NCI-H2171 (cell line): ENCODE measurements at regions not wholly inside any gene's neighbourhood (a gene's known extent, or its start where the extent isn't known, plus 50 kb on each side); places are given as distances from the start of the nearest gene placed in this dataset.

Experiments
- DNase-seq: peaks from one replicate; lab custom pipeline; 2025; lab: John Stamatoyannopoulos, UW

DNA sequence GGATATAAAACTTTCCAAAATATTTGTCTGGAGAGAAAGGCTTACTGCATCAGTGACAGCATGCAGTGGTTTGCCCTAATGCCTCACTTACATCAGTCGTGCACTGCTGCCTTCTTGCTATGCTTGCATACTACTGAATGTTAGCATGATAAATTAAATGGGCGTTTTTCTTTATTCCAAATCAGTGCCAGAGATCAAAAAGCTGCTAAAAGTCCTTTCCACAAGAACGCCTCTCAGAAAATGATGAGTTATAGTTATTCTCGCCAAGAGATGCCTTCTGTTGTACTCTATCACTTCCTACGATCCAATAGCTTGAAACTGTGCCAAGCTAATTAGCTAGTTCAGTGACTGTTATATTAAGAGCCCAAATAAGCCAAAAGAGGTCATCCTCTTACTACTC, 345.8 kb upstream of the ROBO2 start:
- peak; percentile 53 for DNase-seq

DNA sequence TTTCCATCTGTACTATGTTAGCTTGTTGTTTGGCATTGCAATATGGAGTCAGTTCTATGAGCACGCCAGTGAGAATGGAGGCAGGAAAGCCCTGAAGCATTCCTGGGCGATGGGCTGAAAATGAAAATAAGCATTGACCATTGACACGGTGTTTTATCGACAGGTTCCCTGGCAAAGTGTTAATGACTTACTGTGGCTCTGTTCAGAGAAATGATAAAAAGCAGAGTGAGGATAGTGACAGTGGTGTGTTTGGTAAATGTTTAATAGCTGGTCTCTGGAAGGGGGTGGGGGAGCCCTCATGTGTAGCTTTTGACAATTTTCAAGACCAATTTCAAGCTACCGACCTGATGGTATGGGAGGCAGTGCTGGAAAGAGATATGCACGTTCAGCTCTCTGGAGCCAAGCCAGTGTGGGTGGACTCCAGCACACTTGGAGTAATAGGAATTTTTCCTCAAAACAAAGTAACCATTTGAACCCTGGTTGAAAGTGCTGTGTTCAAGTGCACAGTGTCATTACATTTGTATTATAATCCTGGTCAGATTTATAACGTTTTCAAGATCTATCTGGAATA, 341.7 kb upstream of the ROBO2 start:
- no peak for DNase-seq

DNA sequence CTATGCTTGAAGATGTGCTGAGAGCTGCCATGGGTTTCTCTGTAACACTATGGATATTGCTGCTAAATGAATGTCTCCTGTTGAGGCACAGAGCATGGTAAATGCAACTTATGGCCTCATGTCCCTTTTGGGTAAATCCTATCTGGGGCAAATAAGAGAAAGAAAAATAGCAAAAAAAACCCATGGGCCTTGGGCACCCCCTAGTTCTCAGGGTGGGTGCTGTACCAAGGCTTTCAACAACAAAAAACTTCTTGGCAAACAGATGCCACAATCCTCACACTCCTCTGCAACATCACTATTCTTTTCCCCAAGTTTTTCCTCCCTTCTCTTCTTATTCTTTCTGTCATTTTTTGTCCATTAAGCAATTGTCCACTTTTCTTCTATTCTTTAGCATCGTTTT, 340.1 kb upstream of the ROBO2 start:
- DNase-seq: no peak

DNA sequence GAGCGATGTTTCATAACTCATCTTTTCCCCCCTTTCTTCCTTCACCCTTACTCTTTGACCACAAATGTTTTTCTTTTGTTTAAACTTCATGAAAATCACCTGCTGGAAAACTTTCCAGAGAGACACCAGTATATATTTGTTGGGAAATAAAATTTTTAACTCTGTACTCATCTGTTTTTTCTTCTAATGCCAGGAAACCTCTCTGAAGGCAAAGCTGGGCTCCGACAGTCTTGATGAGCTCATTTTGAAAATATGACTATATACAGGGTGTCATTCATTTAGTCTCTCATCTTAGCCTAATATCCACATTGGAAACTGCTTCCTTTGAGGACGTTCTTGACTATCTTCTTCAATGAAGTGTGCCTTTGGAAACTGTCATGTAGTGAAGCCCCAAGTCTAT, 339.6 kb upstream of the ROBO2 start:
- DNase-seq: no peak

DNA sequence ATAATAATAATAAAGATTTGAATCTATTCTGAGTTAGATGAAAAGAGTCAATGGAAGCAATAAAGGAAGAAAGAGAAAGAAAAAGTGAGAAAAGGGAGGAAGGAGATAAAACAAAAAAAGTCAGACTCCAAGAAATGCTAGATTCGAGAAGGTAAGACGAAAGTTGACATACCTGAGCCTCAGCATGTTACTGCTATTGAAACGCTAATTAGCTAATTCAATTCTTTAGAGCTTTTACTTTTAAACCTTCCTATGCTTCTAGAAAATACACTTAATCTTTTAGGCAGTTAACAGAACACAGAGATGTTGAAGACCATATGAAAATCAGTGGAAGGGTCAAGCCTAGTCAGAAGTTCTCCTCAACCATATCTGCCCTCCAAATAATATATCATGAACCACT, 337.2 kb upstream of the ROBO2 start:
- DNase-seq: no peak

DNA sequence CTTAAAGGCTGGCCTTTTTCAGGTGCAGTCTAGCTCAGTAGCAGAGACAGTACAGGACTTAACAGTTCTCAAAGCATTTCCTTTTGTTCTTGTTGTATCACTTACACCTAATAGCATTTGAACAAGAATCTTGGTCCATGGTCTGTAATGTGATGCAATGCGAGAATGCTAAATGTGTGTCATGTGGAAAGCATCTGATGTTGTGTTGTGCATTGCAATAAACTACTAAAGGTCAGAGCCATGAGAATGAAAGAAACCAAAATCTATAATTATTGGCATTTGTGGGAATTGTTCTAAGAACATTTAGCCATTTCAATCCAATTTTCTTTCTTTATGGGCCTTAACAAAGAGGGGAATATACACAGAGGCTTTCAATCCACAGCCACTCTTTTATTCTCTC, 324.5 kb upstream of the ROBO2 start:
- no peak for DNase-seq

DNA sequence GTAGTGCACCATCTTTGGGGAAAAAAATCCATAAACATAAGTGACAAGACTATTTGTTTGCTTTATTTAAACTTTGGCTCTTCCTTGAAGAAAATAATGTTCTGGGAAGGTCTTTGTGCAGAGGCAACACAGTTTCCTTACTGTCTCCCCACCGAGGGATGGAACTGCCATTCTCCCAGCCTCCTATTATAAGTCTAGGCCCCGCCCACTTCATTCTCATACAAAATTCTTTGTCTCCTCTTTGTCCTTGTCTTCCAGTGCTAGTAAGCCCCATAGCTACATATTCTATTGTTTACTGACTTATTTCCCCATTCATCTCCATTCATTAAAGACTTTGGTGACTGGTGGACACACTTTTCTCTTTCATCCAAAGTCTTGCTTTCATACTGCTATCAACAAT, 316.5 kb upstream of the ROBO2 start:
- no peak for DNase-seq

DNA sequence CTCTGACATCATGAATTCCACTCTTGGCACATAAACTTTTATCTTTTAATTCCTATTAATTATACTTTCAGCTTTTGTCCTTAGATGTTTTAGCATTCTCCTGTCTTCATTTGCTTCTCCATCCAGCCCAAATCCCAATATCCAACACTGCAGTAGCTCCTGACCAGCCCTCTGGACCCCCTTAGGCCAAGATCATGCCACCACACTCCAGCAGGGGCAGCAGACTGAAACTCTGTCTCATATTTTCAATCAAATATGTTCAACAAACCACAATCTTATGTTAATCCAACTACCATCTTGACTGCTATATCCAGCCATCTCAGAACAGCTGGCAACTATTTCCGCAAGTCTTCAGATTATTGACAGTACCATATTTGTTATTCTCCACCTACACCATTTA, 315.8 kb upstream of the ROBO2 start:
- no peak for DNase-seq

DNA sequence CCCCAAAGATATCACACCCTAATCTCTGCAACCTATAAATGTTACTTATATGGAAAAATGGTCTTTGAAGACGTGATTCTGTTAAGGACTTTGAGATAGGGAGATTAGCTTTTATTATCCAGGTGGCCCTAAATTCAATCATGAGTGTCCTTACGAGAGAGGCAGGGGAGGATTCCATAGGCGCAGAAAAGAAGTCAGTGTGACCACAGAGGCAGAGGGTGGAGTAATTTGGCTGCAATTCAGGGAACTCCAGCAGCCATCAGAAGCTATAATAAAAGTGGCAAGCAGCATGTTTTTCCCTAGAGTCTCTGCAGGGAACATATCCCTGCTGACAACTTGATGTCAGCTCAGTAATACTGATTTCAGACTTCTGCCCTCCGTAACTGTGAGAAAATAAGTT, 315.2 kb upstream of the ROBO2 start:
- DNase-seq: no peak

DNA sequence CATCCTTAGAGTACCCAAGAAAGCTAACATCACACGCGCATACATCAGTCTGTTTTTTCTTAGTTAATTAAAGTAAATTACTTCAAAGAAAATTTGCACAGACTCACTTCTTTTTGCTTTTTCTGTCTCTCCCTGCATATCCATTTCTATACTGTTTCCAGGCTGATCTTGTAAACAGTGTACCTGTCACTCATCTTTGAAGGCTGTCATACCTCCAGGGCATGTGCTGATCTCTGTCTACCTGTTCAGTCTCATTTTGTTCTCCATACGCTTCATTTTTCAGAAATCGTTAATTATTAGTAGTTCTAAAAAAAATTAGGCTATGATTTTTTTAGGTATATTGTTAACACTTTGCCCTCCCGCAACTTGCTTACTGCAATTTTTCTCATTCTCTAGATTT, 313.9 kb upstream of the ROBO2 start:
- DNase-seq: no peak

DNA sequence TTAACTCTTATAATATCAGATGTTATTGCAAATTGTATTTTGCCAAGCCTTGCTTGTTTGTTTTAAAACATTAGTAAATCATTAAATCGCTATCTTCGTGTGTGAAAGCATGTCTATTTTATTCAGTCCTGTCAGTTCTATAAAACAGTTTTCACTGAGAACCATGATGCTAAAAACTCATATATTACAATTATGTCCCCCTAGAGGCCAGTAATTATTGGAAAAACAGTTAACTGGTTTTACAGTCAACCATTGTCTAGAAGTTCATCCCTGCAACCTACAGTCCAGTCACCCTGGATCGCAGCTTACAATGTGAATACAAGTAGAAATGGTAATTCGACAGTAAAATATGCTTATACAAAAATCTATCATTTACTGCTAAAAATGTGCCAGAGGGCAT, 311.5 kb upstream of the ROBO2 start:
- no peak for DNase-seq

DNA sequence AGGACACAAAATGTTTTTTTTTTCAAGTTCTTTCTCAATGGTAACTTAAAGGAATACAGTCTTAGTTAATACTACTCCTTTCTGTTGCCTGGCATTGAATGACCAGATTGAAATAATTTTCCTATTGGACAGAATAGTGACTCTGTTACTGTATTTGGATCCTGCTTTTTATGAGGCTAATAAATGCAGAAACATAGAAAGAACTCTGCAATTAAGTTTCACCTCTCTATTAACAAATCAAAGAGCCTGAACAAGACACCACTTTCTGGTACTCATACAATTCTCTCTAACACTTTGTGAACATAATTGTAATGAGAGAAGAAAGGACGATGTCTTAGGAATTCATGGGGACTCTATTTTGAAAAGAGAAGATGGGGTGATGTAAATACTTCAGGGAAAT, 308.4 kb upstream of the ROBO2 start:
- DNase-seq: no peak

DNA sequence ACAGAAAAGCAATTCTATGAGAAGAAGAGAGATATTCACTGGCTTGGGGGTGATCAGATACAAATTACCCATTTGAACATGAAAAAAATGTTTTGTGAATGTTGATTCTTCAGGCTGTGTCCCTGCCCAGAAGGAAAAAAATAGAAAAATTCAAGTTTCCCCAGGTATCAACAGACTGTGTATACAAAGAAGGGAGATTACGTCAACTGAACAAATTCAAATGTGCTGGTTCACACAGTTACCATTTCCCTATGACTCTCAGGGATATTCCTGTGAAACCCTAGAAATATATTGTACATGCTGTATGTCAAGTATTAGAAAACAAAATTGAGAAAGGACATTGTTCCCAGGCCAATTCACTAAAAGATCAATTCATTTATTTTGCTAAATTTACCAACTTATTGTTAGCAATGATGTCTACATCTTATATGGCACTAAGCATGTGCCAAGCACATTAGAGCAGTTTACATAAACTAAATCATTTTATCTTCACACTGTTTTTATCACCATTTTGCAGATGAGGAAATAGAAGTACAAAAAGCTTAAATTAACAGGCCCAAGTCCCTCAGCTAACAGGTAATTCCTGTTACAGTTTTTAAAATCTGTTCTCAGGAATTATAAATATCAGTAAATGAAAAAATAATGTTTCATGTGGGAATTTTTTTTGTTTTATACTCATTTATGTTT, 306.7 kb upstream of the ROBO2 start:
- DNase-seq: no peak

DNA sequence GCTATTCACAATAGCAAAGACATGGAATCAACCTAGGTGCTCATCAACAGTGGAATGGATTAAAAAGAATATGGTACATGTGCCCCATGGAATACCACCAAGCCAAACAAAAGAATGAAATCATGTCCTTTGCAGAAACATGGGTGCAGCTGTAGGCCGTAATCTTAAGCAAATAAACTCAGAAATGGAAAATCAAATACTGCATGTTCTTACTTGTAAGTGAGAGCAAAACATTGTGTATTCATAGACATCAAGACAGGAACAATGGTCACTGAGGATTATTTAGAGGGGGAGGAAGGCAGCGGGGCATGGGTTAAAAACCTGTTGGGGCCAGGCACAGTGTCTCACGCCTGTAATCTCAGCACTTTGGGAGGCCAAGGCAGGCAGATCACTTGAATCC, 304.7 kb upstream of the ROBO2 start:
- DNase-seq: no peak

DNA sequence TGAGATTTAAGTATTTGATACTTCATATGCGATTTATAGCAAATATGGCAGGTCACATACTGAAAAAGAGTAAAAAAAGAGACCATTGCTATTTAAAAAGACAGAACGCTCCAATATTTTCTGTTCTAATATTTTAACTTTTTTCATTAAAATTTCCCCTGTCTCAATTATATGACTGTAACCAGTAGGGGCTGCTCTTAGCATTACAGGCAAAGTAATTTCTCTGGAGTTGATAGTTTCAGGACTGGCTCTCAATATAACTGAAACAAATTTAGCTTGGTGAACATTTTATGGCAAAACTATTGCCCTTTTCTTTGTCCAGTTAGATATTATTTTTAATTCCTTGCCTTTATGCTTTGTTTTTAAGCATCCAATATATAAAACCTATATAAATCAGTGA, 286.3 kb upstream of the ROBO2 start:
- DNase-seq: peak; percentile 1

DNA sequence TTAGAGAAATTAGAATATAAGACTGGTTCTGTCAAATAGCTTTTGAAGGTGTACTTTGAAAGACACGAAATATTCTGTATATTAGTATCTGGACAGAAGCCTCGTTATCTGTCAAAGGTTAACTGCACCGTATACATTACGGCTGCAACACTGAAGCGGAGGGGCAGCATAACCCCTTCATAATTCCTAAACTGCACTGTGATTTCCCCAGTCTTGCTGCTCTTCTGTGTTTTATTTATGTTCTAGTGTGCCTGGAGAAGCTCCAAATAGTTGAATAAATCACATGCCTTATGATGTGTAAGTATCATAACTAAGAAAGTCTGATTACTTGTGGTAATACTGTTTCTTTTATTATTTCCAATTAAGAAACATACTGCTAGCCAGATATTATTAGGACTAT, 285.7 kb upstream of the ROBO2 start:
- DNase-seq: no peak

DNA sequence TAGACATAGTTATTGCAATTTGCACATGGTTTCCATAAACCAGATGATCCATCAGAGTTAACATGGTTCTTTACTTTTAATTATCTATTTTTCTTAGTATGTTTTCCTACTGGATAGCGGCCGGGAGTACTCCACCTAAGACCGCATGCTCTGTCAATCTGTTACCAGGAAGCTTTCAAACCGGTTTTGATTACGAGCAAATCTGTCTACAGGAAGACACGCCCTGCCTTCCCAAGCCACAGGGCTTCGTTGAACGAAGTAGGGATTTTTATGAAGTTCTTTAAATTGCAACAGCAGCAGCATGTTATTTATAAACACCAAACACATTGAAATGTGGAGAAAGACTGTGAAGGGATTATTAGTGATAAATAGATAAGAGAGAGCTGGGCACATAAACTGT, 283.3 kb upstream of the ROBO2 start:
- DNase-seq: peak; percentile 10

DNA sequence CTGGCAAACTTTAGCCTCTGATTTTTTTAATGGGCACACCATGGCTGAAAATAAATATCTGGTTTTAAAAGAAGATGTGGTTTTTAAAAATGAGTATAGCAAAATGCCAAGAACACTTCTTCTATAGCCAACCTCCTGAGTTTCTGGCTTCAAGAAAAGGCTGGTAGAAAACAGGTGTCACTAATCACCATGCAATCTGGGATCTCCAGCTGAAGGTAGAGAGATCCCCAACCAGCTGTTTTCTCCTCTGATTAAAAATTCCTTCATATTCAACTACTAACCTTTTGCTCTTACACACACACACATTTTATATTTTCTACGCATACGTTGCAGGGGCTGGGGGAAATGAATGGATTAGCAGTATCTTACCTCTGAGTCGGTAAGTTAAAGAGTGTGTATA, 279.6 kb upstream of the ROBO2 start:
- DNase-seq: no peak

DNA sequence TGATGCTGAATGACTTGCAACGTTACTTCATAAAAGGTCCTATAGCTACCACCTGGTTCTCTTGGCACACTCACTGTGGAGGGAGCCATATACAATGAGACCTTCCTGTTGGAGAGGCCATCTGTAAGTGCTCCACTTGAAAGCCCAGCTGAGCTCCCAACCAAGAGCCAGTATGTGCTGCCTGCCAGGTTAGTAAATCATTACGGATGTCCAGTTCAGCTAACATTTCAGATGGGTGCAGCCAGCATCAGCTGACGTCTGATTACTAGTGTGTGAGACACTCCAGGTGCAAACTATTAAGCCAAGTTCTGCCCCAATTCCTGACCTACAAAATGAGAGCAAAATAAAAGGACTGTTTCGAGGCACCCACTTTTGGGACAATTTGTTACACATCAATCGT, 274.4 kb upstream of the ROBO2 start:
- no peak for DNase-seq

DNA sequence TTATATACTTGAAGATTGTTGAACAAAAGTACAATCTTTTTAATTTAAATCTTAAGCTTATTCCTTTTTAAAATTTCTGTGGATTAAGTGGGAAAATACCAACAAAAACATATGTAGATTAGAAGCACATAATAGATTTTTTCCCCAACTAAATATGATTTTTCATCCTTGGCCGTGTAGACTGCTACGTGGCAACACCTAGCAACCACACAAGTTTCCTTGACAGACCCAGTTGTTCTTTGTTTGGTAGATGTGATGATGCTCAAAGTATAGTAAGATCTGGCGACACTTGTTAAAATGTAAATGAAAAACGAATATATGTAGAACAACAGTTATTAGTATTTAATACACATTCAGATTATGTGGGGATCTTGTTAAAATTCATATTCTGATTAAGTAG, 271.0 kb upstream of the ROBO2 start:
- no peak for DNase-seq

DNA sequence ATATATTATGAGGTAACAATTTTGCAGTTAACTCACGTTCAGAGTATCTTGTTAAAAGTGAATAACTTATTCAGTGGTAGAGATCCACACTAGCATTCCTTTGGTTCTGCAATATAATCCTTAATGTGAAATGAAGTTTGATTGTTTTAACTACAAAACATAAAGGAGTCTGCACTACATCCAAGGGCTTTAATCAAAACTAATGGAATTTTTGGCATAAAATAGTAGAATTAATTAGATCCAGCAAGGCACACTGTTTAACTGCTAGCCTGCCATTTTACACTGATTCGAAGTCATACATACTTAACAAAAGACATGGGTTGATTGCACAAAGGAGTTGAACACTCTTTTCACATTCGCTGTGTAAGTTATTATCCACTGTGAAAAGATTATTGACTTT, 263.0 kb upstream of the ROBO2 start:
- DNase-seq: no peak

DNA sequence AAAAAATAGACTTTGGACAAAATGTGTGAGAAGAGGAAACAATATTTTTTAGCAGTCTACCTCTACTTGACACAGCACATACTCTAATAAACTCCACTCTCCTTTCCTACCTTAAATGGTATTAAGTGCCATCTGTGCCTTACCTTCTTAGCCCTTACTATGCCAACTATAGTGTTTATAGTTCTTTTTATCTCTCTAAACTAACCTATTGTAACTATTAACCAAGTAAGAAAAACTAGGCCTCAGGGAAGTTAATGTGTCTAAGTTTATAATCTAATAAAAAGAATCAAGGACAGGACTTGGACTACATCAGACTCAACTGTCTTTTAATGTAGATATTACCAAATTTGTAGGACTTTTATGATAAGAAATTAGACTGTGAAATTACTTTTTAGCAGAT, 251.7 kb upstream of the ROBO2 start:
- DNase-seq: no peak

DNA sequence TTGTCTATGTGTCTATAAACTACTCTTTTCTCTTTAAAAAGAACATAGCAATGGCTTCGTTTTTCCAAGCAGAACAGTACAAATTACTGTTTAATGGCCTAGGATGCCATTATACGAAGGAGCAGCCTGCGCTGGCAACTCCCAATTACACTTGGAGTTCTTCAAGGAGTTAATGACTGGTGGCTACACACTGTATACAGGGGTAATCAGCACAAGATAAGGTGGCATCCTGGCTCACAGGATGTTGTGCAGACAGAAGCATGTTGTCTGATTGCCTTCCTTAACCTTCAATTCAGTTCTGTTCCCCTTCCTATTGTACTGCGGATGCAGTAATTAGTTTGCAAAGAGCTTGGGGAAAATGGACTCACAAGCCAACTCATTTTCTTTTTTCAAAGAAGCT, 250.7 kb upstream of the ROBO2 start:
- DNase-seq: no peak

DNA sequence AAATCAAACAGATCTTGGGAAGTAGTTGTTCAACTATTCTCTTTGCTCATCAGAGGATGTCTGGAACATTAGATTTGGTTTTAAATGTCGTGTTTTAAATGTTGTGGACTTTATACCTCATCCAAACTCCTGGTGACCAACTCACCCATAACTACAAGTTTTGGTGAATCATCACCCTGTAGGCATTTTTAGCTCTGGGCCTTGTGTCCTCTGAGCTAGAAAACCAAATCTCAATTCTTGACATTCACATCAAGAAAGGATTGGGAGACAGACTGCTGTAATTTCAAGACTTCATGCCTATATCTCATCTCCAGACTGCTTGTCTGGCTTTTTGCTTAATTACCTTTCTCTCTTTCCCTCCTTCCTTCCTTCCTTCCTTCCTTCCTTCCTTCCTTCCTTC, 228.5 kb upstream of the ROBO2 start:
- no peak for DNase-seq
